ENCODE measurements at regions not wholly inside any gene's neighbourhood (a gene's known extent, or its start where the extent isn't known, plus 50 kb on each side); places are given as distances from the start of the nearest gene placed in this dataset.

GRCh38 chr3:177345049-177345972 lies 148.0 kb upstream of the TBL1XR1 start:
- peak; percentile 94 for DNase-seq (ENCODE audit: low read depth)
- TF ChIP-seq CTCF (conservative IDR thresholded peaks at IDR 0.05; ENCODE audit: low read length) = no peak
- H3K4me3 ChIP-seq (ENCODE audit: low read length) = no peak overlapping the region

- no peak for DNase-seq (ENCODE audit: low read depth)
- no peak overlapping the region for H3K4me3 ChIP-seq (ENCODE audit: low read length)
- TF ChIP-seq CTCF (conservative IDR thresholded peaks at IDR 0.05; ENCODE audit: low read length) = no peak
These were observed 148.8 kb upstream of the TBL1XR1 start for GRCh38 chr3:177345973-177346503.

DNA sequence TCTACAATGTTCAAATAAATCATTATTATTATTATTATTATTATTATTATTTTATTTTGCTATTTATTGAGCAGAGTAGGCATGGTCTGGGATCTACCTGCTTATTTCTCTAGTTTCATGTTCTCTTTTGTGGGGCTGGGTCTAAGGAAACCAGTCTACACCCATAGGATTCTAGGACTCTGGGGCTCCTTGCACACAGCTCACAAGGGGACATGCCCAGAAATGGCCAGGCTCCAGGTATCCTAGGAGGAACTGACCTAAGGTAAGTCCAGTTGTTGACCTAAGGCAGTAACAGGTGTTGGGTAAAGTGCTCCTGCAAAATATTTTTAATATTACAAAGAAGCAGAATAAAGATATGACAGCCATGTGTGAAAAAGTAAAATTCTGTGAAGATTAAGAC lies 149.6 kb upstream of the TBL1XR1 start:
- no peak overlapping the region for H3K4me3 ChIP-seq (ENCODE audit: low read length)
- no peak for DNase-seq (ENCODE audit: low read depth)
- no peak for TF ChIP-seq CTCF (conservative IDR thresholded peaks at IDR 0.05; ENCODE audit: low read length)

DNA sequence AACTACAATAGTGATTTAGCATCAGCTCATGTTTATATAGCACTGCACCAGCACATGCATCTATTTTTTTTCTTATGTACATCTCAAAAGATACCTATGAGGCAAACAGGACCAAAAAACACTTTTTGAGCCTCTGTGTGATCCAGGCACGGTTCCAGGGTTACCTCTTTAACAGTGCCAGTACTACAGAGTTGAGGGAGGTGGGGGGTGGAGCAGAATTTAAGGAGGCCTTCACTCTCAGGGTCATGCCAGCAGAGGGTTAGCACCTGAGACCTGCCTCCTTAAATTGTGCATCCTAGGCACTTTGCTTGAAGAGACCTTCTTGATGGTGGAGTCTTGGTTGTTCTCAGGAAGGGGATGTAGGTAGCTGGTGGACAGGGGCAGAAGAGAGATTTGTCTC lies 150.3 kb upstream of the TBL1XR1 start:
- DNase-seq (ENCODE audit: low read depth) = no peak
- H3K4me3 ChIP-seq (ENCODE audit: low read length) = no peak overlapping the region
- no peak for TF ChIP-seq CTCF (conservative IDR thresholded peaks at IDR 0.05; ENCODE audit: low read length)

- DNase-seq (ENCODE audit: low read depth) = no peak
- no peak overlapping the region for H3K4me3 ChIP-seq (ENCODE audit: low read length)
- TF ChIP-seq CTCF (conservative IDR thresholded peaks at IDR 0.05; ENCODE audit: low read length) = no peak
These were observed 151.7 kb upstream of the TBL1XR1 start for GRCh38 chr3:177348974-177349373.

- no peak for TF ChIP-seq CTCF (conservative IDR thresholded peaks at IDR 0.05; ENCODE audit: low read length)
- no peak for DNase-seq (ENCODE audit: low read depth)
- H3K4me3 ChIP-seq (ENCODE audit: low read length) = no peak overlapping the region
These were observed 152.1 kb upstream of the TBL1XR1 start for GRCh38 chr3:177349384-177349783.

- no peak for TF ChIP-seq CTCF (conservative IDR thresholded peaks at IDR 0.05; ENCODE audit: low read length)
- no peak for DNase-seq (ENCODE audit: low read depth)
- no peak overlapping the region for H3K4me3 ChIP-seq (ENCODE audit: low read length)
These were observed 152.8 kb upstream of the TBL1XR1 start for GRCh38 chr3:177350121-177350520.

Data from AG10803 (cell line).